ENCODE measurements at regions not wholly inside any gene's neighbourhood (a gene's known extent, or its start where the extent isn't known, plus 50 kb on each side); places are given as distances from the start of the nearest gene placed in this dataset.

DNA sequence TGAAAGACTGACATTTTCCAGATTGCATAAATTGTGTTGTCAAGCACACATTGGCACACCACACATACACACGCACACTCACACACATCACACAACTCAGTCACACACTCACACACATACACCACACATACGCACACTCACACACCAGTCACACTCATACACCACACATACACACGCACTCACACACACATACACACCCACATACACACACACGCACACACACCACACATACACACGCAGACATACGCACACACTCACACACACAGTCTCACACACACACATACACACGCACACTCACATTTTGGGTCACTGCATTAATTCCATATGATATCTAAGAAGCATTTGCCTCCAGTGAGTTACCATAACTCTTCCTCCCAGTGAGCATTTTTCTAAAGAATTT is 578.3 kb upstream of the FRG1 start:
- no peak for TF ChIP-seq POLR2A (IDR thresholded peaks at IDR 0.05)
- TF ChIP-seq, protein P1, sequence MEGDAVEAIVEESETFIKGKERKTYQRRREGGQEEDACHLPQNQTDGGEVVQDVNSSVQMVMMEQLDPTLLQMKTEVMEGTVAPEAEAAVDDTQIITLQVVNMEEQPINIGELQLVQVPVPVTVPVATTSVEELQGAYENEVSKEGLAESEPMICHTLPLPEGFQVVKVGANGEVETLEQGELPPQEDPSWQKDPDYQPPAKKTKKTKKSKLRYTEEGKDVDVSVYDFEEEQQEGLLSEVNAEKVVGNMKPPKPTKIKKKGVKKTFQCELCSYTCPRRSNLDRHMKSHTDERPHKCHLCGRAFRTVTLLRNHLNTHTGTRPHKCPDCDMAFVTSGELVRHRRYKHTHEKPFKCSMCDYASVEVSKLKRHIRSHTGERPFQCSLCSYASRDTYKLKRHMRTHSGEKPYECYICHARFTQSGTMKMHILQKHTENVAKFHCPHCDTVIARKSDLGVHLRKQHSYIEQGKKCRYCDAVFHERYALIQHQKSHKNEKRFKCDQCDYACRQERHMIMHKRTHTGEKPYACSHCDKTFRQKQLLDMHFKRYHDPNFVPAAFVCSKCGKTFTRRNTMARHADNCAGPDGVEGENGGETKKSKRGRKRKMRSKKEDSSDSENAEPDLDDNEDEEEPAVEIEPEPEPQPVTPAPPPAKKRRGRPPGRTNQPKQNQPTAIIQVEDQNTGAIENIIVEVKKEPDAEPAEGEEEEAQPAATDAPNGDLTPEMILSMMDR (IDR thresholded peaks at IDR 0.05), result no peak

All from thyroid gland (tissue), 4 donors.